ENCODE measurements at regions not wholly inside any gene's neighbourhood (a gene's known extent, or its start where the extent isn't known, plus 50 kb on each side); places are given as distances from the start of the nearest gene placed in this dataset.

- no peak overlapping the region for H3K4me3 Mint-ChIP-seq
- H3K27ac Mint-ChIP-seq: no peak overlapping the region
- H3K36me3 Mint-ChIP-seq (ENCODE audit: low read depth): no peaks in the 10 kb centered on the region
- DNase-seq (no peak), ATAC-seq (no peak)
- H3K27me3 Mint-ChIP-seq (ENCODE audit: low read depth): no peaks in the 10 kb centered on the region
- H3K9me3 Mint-ChIP-seq (ENCODE audit: insufficient read depth): peaks cover 5% of the 10 kb centered on the region
- ChIA-PET CTCF (no interaction called here), POLR2A (no interaction called here)
- no peaks in the 10 kb centered on the region for H3K4me1 Mint-ChIP-seq (ENCODE audit: low read depth)
These were observed 367.4 kb upstream of the TRPC7 start for GRCh38 chr5:136732751-136733150.

- Mint-ChIP-seq H3K27ac (no peak overlapping the region), H3K36me3 (ENCODE audit: low read depth) (no peaks in the 10 kb centered on the region), H3K4me1 (ENCODE audit: low read depth) (no peaks in the 10 kb centered on the region), H3K27me3 (ENCODE audit: low read depth) (no peaks in the 10 kb centered on the region), H3K4me3 (no peak overlapping the region), H3K9me3 (ENCODE audit: insufficient read depth) (no peaks in the 10 kb centered on the region)
- DNase-seq (no peak), ATAC-seq (no peak)
- CTCF ChIA-PET: no interaction called here
- POLR2A ChIA-PET: no interaction called here
These were observed 366.0 kb upstream of the TRPC7 start for GRCh38 chr5:136731241-136731900.

- no peak overlapping the region for H3K4me3 Mint-ChIP-seq
- POLR2A ChIA-PET: no interaction called here
These were observed 365.1 kb upstream of the TRPC7 start for GRCh38 chr5:136730426-136730825.

GRCh38 chr5:136729901-136730355 is 364.6 kb upstream of the TRPC7 start:
- no peaks in the 10 kb centered on the region for H3K36me3 Mint-ChIP-seq (ENCODE audit: low read depth)
- H3K27me3 Mint-ChIP-seq (ENCODE audit: low read depth): no peaks in the 10 kb centered on the region
- POLR2A ChIA-PET: no interaction called here

More at GRCh38 chr5:136730426-136730825, 365.1 kb upstream of the TRPC7 start:
- no peaks in the 10 kb centered on the region for H3K36me3 Mint-ChIP-seq (ENCODE audit: low read depth)
- ATAC-seq (no peak), DNase-seq (no peak)
- CTCF ChIA-PET: no interaction called here
- no peaks in the 10 kb centered on the region for H3K9me3 Mint-ChIP-seq (ENCODE audit: insufficient read depth)
- H3K27me3 Mint-ChIP-seq (ENCODE audit: low read depth): no peaks in the 10 kb centered on the region
- H3K4me1 Mint-ChIP-seq (ENCODE audit: low read depth): no peaks in the 10 kb centered on the region
- no peak overlapping the region for H3K27ac Mint-ChIP-seq

GRCh38 chr5:136726506-136726905 is 361.2 kb upstream of the TRPC7 start:
- ATAC-seq (no peak), DNase-seq (no peak)
- Mint-ChIP-seq H3K27me3 (ENCODE audit: low read depth) (no peaks in the 10 kb centered on the region), H3K4me1 (ENCODE audit: low read depth) (no peaks in the 10 kb centered on the region), H3K36me3 (ENCODE audit: low read depth) (no peaks in the 10 kb centered on the region), H3K4me3 (no peak overlapping the region), H3K27ac (no peak overlapping the region), H3K9me3 (ENCODE audit: insufficient read depth) (no peaks in the 10 kb centered on the region)
- ChIA-PET CTCF (no interaction called here), POLR2A (no interaction called here)

More at GRCh38 chr5:136729901-136730355, 364.6 kb upstream of the TRPC7 start:
- Mint-ChIP-seq H3K4me1 (ENCODE audit: low read depth) (no peaks in the 10 kb centered on the region), H3K27ac (no peak overlapping the region), H3K4me3 (no peak overlapping the region), H3K9me3 (ENCODE audit: insufficient read depth) (no peaks in the 10 kb centered on the region)
- DNase-seq: no peak
- no peak for ATAC-seq
- CTCF ChIA-PET: no interaction called here

GRCh38 chr5:136724161-136724560 is 358.8 kb upstream of the TRPC7 start:
- Mint-ChIP-seq H3K27me3 (ENCODE audit: low read depth) (no peaks in the 10 kb centered on the region), H3K9me3 (ENCODE audit: insufficient read depth) (no peaks in the 10 kb centered on the region), H3K4me3 (no peak overlapping the region), H3K36me3 (ENCODE audit: low read depth) (no peaks in the 10 kb centered on the region), H3K4me1 (ENCODE audit: low read depth) (no peaks in the 10 kb centered on the region), H3K27ac (no peak overlapping the region)
- ChIA-PET POLR2A (no interaction called here), CTCF (no interaction called here)
- DNase-seq: no peak
- no peak for ATAC-seq

- CTCF ChIA-PET: no interaction called here
- Mint-ChIP-seq H3K36me3 (ENCODE audit: low read depth) (no peaks in the 10 kb centered on the region), H3K27me3 (ENCODE audit: low read depth) (no peaks in the 10 kb centered on the region), H3K4me1 (ENCODE audit: low read depth) (no peaks in the 10 kb centered on the region), H3K27ac (no peak overlapping the region), H3K4me3 (no peak overlapping the region), H3K9me3 (ENCODE audit: insufficient read depth) (no peaks in the 10 kb centered on the region)
- POLR2A ChIA-PET: no interaction called here
- ATAC-seq: no peak
- no peak for DNase-seq
These were observed 357.2 kb upstream of the TRPC7 start for GRCh38 chr5:136722581-136722980.

- Mint-ChIP-seq H3K36me3 (ENCODE audit: low read depth) (no peaks in the 10 kb centered on the region), H3K27me3 (ENCODE audit: low read depth) (no peaks in the 10 kb centered on the region), H3K4me3 (no peak overlapping the region), H3K4me1 (ENCODE audit: low read depth) (no peaks in the 10 kb centered on the region), H3K27ac (no peak overlapping the region), H3K9me3 (ENCODE audit: insufficient read depth) (no peaks in the 10 kb centered on the region)
- ChIA-PET POLR2A (no interaction called here), CTCF (no interaction called here)
- DNase-seq: no peak
- no peak for ATAC-seq
These were observed 356.7 kb upstream of the TRPC7 start for GRCh38 chr5:136722086-136722485.

GRCh38 chr5:136720674-136721073 is 355.3 kb upstream of the TRPC7 start:
- no peak overlapping the region for H3K27ac Mint-ChIP-seq
- ATAC-seq (no peak), DNase-seq (no peak)
- no peaks in the 10 kb centered on the region for H3K9me3 Mint-ChIP-seq (ENCODE audit: insufficient read depth)
- H3K36me3 Mint-ChIP-seq (ENCODE audit: low read depth): no peaks in the 10 kb centered on the region
- H3K27me3 Mint-ChIP-seq (ENCODE audit: low read depth): no peaks in the 10 kb centered on the region
- POLR2A ChIA-PET: no interaction called here
- CTCF ChIA-PET: no interaction called here
- no peak overlapping the region for H3K4me3 Mint-ChIP-seq
- H3K4me1 Mint-ChIP-seq (ENCODE audit: low read depth): no peaks in the 10 kb centered on the region

GRCh38 chr5:136717917-136718316 is 352.6 kb upstream of the TRPC7 start:
- no peak overlapping the region for H3K27ac Mint-ChIP-seq

GRCh38 chr5:136714286-136714685 is 348.9 kb upstream of the TRPC7 start:
- no peaks in the 10 kb centered on the region for H3K9me3 Mint-ChIP-seq (ENCODE audit: insufficient read depth)
- H3K4me3 Mint-ChIP-seq: no peak overlapping the region
- DNase-seq (no peak), ATAC-seq (no peak)
- no peaks in the 10 kb centered on the region for H3K4me1 Mint-ChIP-seq (ENCODE audit: low read depth)
- no peaks in the 10 kb centered on the region for H3K36me3 Mint-ChIP-seq (ENCODE audit: low read depth)
- POLR2A ChIA-PET: no interaction called here
- CTCF ChIA-PET: no interaction called here
- no peaks in the 10 kb centered on the region for H3K27me3 Mint-ChIP-seq (ENCODE audit: low read depth)
- no peak overlapping the region for H3K27ac Mint-ChIP-seq

More at GRCh38 chr5:136717917-136718316, 352.6 kb upstream of the TRPC7 start:
- DNase-seq (no peak), ATAC-seq (no peak)
- Mint-ChIP-seq H3K27me3 (ENCODE audit: low read depth) (no peaks in the 10 kb centered on the region), H3K36me3 (ENCODE audit: low read depth) (no peaks in the 10 kb centered on the region), H3K4me1 (ENCODE audit: low read depth) (no peaks in the 10 kb centered on the region), H3K9me3 (ENCODE audit: insufficient read depth) (no peaks in the 10 kb centered on the region), H3K4me3 (no peak overlapping the region)
- ChIA-PET CTCF (no interaction called here), POLR2A (no interaction called here)

GRCh38 chr5:136712628-136713027 is 347.3 kb upstream of the TRPC7 start:
- Mint-ChIP-seq H3K27me3 (ENCODE audit: low read depth) (no peaks in the 10 kb centered on the region), H3K9me3 (ENCODE audit: insufficient read depth) (no peaks in the 10 kb centered on the region), H3K4me3 (no peak overlapping the region), H3K27ac (no peak overlapping the region), H3K4me1 (ENCODE audit: low read depth) (no peaks in the 10 kb centered on the region), H3K36me3 (ENCODE audit: low read depth) (no peaks in the 10 kb centered on the region)
- CTCF ChIA-PET: no interaction called here
- no peak for DNase-seq
- POLR2A ChIA-PET: no interaction called here
- ATAC-seq: no peak

GRCh38 chr5:136710834-136711233 is 345.5 kb upstream of the TRPC7 start:
- POLR2A ChIA-PET: no interaction called here
- Mint-ChIP-seq H3K9me3 (ENCODE audit: insufficient read depth) (no peaks in the 10 kb centered on the region), H3K27ac (no peak overlapping the region)

More at GRCh38 chr5:136710834-136711233, 345.5 kb upstream of the TRPC7 start:
- DNase-seq (no peak), ATAC-seq (no peak)
- Mint-ChIP-seq H3K27me3 (ENCODE audit: low read depth) (no peaks in the 10 kb centered on the region), H3K36me3 (ENCODE audit: low read depth) (no peaks in the 10 kb centered on the region), H3K4me1 (ENCODE audit: low read depth) (no peaks in the 10 kb centered on the region), H3K4me3 (no peak overlapping the region)
- CTCF ChIA-PET: no interaction called here

Measured in activated CD8-positive, alpha-beta T cell treated with anti-CD3 and anti-CD28 coated beads, Interleukin-2, amount 10 ng/mL, durations not matched to agents 7 days and 5 days (primary cell).